Cerebellar cortex (tissue), 1 donor: ENCODE measurements at regions not wholly inside any gene's neighbourhood (a gene's known extent, or its start where the extent isn't known, plus 50 kb on each side); places are given as distances from the start of the nearest gene placed in this dataset.
"Not testable (repeated sequence)": the region's sequence is repeated elsewhere in the genome, so short reads cannot be mapped to it uniquely, and the experiment has no call there.

Experiments used
- DNase-seq: peaks from one replicate; pipeline ENCODE4 v3.0.0-alpha.2; 2015; ENCODE audit warnings: low spot score

DNA sequence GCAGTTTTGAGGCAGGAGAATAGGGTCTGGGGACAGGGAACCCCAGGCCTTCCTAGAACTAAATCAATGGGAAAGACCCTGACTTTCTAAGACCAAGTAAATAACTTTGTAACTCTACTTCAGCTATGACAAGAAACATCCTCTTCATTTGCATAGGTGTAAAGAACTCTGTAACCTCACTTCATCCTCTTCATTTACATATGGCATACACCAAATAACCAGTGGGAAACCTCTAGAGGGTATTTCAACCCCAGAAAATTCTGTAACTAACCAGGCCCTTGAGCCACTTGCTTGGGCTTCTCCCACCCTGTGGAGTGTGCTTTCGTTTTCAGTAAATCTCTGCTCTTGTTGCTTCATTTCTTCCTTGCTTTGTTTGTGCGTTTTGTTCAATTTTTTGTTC lies 495.6 kb downstream of the SIPA1L2 start:
- no peak for DNase-seq

DNA sequence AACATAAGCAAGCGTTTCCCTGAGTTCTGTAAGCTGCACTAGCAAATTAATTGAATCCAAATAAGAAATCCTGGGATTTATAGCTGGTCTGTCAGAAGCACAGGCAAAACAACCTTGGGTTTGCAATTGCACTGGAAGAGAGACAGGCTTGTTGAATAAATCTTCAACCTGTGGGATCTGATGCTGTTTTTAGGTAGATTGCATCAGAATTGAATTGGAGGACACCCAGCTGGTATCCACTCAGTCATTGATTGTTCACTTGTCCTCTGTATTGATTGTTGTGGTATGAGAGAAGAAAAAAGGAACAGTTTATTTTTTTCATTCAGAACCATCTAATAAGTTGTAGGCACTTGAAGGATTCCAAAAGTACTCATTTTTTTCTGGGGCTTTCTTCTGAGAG lies 497.4 kb downstream of the SIPA1L2 start:
- DNase-seq = no peak

DNA sequence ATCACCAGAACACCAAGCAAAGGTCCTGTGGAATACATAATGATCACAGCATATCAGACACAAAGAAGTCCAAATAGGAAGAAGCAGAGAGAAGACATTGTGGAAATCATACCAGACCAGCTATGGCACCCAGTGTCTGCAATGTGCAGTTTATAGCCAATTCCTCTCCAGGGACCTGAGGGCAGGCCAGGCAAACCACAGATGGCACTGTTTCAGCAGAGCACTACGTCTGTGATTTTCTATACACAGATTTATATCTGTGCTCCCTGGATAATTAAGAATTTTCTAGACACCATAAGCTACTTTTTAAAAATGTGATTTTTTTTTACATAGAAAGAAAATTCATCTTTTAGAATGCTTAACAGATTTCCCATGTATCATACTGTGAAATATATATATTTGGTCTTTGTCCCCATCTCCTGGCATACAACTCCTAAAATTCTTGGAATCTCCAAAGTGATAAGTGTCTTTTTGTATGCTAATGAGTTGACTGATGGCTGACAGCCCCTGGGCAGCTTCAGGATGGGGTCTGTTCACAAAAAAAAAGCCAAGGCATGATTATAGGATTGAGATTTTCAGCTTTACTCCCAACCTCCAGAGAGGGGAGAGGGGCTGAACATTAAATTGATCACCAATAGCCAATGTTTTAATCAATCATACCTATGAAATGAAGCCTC lies 498.1 kb downstream of the SIPA1L2 start:
- no peak for DNase-seq

DNA sequence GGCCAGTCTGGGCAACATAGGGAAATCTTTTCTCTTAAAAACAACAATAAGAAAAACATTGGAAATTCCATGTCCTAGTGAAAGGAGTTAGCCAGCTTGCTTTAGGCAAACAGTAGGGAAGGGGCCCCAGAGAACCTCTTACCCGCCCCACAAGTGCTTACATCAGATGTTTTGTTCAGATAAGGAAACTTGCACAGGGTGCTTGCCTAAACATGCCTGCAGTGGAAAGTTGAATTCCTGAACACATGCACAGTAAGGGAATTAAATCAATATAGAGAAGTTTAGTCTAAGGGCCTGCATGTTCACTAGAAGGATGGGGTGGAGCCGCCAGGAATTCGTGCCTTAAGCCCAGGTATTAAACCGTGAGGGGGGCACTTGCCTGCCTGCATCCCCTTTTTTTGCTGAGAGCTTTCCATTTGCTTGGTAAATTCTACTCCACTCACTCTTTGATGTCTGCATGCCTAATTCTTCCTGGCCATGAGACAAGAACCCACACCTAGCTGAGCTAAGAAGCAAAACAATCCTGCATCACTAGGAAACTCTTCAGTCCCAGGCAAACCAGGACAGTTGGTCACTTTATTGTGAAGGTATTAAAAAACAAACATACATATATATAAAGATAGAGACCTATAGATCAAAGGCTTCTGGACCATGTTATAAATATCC lies 499.0 kb downstream of the SIPA1L2 start:
- DNase-seq = no peak

DNA sequence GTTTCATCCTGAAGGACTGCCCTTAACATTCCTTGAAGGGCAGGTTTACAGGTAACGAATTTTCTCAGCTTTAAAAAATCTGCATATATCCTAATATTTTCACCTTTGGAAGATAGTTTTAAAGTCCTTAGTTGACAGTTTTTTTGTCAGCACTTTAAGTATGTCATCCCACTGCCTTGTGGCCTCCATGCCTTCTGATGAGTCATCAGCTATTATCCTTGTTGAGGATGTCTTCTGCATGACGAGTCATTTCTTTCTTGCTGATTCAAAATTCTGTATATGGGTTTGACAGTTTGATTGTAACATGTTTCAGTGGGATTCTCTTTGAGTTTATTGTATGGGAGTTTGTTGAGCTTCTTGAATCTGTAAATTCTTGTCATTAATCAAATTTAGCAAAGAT lies 500.6 kb downstream of the DISC1 start:
- no peak for DNase-seq

DNA sequence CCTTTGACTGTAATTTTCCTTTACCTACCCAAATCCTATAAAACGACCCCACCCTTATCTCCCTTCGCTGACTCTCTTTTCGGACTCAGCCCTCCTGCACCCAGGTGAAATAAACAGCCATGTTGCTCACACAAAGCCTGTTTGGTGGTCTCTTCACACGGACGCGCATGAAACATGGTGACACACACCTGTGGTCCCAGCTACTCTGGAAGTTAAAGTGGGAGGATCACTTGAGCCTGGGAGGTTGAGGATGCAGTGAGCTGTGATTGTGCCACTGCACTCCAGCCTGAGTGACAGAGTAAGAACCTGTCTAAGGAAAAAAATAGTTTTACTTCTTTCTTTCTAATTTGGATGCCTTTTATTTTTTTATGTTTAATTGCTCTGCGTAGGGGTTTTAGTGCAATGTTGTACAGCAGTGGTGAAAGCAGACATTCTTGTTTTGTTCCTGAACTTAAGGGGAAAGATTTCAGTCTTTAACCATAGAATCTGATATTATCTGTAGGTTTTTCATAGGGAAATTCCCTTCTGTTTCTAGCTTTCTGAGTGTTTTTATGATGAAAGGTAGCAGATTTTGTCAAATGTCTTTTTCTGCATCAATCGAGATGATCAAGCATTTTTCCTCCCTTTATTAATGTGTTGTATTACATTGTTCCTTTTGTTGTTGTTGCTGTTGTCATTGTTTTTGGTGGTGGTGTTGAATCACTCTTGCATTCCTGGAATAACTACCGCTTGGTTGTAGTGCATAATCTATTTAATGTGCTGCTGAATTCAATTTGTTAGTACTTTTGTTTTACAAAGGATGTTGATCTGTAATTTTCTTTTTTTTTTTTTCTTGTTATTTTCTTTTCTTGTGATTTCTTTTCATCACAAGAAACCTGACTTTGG lies 497.4 kb downstream of the DISC1 start:
- DNase-seq = no peak

DNA sequence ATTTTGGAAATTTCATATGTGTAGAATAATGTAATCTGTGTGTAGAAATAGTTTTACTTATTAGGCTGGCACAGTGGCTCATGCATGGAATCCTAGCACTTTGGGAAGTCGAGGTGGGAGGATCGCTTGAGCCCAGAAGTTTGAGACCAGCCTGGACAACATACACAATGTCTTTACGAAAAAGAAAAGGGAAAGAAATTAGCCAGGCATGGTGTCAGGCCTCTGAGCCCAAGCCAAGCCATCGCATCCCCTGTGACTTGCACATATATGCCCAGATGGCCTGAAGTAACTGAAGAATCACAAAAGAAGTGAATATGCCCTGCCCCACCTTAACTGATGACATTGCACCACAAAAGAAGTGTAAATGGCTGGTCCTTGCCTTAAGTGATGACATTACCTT lies 491.3 kb downstream of the DISC1 start:
- DNase-seq = not testable (repeated sequence)

DNA sequence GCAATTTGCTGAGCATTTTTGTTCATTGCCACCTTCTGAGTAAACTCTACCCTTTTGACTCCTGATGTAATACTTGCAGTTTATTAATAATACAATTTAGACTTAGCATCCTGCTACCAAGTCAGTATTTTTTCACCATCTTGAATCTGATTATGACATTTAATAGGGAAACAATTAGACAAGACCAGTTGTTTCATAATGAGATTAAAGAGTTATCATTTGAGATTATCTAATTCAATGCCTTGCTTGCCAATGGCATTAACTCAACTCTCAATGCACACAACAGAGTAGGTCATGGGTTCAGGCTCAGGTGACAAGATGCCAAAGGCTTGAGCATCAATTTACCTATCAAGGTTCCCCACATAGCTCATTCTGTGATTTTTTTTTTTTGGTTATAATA lies 488.4 kb downstream of the DISC1 start:
- DNase-seq = no peak

DNA sequence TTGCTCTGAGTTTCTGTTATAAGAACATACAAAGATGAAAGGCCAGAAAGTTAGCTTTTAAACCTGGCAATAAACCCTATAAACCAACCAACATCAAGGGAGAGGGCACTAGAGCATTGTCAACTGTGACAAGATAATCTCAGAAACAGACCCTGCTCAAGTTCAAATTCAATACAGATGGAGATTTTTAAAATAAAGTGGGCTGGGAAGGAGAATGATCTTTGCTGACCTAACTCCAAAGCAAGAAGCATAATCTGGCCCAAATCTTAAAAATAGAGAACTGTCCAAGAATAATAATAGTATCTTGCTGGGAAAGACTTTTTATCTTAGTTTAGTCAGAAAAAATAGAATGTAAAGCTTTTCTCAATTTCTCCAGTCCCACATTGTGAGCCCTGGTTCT lies 485.5 kb downstream of the DISC1 start:
- no peak for DNase-seq

DNA sequence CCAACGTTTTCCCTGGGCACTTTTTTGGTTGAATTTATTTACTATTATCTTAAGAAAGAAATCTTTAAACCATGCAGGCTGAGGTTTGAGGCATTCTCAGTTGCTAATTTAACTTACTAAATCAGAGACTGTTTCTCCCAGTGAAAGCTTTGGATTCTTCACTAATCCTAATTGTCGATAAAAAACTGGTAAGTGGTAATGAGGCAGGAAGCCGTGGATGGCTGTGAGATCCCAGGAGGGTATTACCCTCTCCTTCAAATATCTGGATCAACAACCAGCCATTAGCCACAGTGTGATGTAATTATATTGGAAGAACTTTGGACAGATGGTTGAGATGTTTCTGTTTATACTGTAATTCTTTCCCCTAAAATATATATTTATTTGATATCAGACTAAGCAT lies 485.0 kb downstream of the DISC1 start:
- no peak for DNase-seq

DNA sequence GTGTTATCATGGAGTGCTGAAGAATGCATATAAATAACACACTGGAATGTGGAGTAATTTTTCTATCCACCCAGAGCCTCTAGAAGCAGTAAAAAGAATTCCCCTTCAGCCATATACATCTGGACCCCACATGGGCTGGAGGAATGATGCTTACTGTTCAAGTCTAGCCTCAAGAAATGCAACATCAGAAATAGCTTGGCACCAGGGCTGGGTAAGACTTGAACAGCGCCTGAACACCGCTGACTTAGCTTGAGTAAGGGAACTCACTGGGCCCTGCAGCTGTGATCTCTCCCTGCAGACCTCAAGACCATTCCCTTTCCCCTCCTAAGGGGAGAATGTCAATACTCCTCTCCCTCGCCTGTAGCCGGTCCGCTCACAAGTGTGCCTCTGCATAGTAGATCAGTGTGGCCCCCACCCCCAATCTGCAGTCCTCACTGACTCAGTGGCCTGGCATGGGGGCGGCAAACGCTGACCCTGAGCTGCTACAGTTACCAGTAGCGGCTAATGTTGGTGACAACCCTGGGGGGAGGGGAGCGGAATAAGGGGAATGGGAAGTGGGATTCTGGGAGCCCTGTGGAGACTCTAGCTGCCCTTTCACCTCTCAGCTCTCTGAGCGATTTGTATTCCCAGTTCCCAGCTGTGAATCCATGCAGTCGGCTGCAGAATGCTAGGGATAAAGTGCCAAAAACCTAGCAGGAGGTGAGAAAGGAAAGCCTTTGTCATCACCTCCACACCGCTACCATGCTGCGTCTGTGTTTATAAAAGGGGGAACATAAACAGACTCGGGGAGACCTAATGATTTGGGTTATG lies 483.9 kb downstream of the DISC1 start:
- DNase-seq = no peak

DNA sequence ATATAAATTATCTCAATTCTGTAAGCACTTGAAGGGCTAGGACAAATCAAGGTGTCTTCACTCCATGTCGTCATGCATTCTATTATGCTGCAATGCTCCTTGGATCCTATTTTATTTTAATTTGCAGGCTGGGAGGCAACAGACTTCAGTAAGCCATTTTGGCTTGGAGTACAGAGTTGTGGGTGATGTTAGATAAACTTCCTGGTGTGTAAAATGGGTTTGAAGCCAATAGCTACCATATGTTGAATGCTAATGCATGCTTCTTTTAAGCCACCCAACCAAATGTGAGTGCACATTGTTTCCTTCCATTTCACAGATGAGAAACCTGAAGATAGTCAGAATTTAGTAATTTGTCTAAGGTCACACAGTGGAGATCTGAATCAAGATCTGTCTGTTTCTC lies 482.8 kb downstream of the DISC1 start:
- DNase-seq = no peak

DNA sequence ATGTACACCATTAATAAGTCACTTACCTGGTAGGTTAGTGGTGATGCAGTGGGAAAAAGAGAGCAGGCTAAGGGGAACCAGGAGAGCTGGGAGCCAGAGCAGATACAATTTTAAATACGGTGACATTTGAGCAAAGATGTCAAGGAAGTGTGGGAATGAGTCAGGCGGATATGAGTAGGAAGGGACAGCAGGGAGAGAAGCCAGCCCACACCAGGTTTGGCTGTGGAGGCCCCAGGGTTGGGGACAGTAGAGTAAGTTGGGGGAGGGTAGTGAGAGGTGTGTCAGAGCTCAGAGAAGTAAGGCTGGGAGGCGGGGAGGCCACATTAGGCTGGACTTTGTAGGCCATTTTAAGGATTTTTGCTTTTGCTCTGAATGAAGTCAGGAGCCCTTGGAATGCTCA lies 482.0 kb downstream of the DISC1 start:
- DNase-seq = no peak

DNA sequence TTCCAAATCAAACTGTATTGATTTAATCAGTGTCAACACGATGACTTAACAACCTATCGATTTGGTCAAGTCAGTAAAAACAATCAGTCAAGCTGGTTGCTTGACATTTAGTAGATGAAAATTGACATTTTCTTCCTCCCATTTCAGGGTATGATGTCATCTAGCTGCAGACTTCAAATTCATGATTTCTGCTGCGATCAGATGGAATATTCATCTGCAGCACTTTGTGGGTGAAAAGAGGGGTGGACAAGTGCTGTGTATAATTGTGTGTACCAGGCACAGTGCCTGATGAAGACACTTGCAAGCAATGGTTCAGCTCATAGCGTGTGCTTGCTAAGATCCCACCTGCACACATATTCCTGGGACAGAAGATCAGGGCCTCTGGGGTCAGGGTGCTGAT lies 479.8 kb downstream of the DISC1 start:
- no peak for DNase-seq

DNA sequence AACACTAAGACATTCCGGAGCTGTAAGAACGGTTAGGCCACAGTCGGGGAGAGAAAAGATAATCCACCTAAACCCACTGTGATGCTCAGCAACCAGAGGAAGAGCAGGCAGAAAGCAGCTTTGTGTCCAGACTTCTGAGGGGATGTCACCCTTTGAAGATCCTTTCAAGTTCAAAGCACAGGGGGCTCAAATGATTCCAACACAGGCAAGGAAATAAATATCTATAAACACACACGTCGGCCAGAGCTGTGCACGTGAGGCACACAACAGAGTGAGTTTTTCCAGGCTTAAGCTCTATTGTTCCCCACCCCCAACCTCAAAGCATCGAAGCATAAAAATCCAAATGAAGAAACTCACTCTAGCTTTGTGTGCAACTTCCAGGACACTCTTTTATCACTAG lies 479.0 kb downstream of the DISC1 start:
- DNase-seq = no peak

DNA sequence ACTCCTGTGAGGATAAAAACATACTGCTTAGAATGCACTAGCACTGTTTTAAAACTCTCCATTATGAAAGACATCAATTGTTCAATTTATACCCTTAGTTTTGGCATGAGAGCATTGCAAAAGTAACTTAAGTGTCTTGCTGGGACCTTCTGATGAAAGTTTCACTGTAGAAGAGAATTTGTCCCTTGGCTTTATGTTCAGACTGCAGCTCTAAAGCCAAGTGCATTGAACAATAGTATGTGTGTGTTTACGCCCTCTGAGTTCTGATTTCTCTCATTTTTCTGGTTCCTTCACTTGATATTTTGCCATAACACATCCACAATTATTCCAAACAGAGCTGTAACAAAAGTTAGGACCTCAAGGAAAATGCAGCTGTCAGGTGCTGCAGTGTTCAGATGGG lies 474.6 kb downstream of the DISC1 start:
- no peak for DNase-seq

DNA sequence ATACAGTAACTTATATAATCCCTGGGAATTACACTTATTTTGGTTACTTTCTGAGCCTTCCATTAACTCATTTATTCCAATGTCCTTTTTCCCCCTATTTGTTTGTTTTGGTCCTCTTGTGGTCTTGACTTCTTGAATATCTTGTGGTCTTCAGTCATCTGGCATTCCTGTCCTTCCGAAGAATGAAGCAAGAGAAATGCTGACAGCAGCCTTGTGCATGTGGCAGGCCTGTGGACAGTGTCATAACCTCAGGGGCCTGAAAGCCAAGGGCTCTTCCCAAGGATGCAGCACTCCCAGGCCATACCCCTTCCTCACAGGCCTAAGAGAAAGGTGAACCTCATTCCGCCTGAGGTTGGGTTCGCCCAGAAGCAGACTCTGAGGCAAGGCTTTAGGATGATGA lies 470.2 kb downstream of the DISC1 start:
- DNase-seq = no peak
